DMS 273 treated with DMSO at 0.1 percent for 48 hours (cell line): ENCODE measurements at regions not wholly inside any gene's neighbourhood (a gene's known extent, or its start where the extent isn't known, plus 50 kb on each side); places are given as distances from the start of the nearest gene placed in this dataset.

Experiments used
- DNase-seq: peaks from one replicate; lab custom pipeline; 2025; lab: John Stamatoyannopoulos, UW

DNA sequence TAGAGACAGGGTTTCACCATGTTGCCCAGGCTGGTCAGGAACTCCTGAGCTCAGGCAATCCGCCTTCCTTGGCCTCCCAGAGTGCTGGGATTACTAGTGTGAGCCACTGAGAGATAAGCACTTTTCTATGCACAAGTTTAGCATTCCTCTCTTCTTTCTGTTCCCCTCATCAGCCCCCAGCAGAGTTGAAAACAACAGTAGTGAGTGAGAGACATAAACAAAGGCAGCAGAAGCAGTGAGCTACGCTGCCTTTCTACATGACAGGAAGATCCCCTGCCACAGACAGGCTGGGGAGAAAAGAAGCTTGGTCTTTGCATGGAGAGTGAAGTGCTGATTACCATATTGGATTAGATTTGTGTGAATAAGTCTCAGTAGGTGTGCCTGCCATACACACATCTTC is 392.0 kb upstream of the KIRREL3 start:
- DNase-seq: no peak

DNA sequence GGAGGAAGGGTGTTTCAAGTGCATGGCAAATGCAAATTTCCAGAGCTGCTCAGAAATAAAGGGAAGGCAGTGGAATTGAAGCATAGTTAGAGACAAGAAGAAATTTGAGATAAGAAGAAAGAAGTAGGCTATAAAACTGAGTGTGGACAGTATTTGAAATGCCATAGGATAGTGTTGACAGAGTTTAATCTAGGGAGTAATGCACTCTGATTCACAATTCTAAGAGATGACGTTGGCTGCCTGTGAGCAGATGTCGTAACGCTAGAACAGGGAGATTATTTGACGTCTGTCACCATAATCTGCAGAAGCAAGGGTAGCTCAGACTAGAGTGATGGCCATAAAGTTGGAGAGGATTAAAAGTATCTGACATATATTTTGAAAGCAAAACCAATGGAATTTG is 389.9 kb upstream of the KIRREL3 start:
- DNase-seq: no peak

DNA sequence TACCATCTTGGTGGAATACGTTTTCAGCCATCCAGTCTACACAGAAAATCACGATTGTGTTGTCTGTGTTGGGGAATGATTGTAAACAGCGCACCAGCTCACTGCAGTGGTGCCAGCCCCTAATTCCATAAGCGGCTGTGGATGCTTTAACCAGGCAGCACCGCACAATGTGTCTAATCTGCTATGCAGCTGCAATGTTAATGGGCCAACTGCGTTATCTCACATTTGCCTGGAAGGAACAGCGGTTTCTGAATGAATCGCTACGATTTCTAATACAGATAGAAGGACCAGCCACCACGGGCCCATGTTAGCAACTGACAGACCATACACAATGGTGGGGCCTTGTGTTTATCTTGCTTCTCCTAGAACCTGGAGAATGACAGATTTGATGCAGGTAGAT is 384.5 kb upstream of the KIRREL3 start:
- DNase-seq: no peak

DNA sequence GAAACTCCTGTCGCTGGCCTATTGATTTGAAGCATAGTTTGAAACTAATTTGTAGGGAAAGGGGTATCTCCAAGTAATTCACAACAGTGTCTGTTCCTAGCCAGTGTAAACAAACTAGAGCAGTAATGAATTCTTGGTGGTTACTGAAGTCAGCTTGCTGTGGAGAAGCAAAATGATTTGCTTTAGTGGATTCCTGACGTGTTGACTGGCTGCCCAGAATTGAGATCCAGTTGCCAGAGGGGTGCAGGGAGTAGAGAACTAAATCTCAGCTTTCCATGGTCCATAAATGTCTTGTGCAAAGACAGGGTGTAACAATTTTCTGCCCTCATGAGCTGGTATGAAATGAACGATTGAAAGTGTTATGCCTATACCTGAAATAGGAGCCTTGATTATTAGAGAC is 382.5 kb upstream of the KIRREL3 start:
- no peak for DNase-seq

DNA sequence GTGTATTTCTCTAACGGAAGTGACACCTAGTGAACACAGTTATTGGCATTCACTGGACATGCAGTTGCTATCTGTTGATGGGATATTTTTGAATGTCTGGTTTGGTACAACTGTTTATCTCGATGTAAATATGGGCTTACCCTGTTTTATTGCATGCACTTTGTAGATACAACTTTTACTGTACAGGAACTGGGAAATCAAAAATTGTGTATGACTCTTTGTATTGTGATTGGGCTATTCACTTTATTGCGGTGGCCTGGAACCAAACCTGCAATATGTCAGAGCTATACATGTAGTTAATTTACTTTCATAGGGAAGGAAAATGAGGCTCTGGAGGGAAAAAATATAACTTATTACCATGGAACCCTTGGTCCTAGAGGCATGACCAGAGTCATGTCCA is 380.7 kb upstream of the KIRREL3 start:
- no peak for DNase-seq

GRCh38 chr11:127379686-127380085 is 379.1 kb upstream of the KIRREL3 start:
- no peak for DNase-seq

GRCh38 chr11:127376301-127376700 is 375.7 kb upstream of the KIRREL3 start:
- no peak for DNase-seq

DNA sequence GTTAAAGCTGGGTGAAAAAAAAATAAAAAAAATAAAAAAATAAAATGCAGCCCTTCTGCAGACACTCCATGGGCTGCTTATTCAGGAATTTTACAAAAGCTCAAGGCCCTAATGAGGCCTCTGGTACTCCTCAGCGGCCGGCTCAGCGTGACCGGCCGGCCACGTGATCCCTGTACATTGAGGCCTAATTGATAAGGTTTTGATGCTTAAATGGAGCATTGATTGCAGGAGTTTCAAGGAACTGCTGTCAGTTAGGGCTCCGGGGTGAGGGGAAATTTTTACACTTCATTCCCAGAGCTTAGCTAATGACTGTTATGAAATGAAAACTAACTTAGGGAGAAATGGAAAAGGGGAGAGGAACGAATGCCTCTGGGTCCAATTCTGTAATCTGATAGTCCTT is 368.8 kb upstream of the KIRREL3 start:
- DNase-seq: no peak

DNA sequence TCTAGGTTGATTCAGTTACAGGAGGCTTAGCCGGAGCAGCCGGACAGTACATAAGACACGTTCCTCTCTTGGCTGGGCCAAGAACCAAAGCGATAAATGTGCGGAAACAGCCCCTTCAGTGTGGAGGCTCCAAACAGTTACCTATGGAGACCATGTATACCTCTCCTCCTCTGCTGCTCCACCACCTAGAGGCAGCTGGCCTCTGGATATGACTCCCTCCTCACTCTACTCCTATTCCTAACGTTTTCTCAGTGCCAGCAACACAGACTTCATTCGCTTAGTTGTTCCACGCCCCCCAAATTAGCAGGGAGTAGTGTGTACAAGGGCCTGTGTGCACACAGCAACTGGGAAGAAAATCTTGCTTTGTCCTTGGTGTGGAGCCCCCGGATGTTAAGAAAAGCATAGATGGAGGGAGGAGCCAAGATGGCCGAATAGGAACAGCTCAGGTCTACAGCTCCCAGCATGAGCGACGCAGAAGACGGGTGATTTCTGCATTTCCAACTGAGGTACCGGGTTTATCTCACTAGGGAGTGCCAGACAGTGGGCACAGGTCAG is 362.3 kb upstream of the KIRREL3 start:
- no peak for DNase-seq

GRCh38 chr11:127358160-127358559 is 357.6 kb upstream of the KIRREL3 start:
- DNase-seq: no peak

DNA sequence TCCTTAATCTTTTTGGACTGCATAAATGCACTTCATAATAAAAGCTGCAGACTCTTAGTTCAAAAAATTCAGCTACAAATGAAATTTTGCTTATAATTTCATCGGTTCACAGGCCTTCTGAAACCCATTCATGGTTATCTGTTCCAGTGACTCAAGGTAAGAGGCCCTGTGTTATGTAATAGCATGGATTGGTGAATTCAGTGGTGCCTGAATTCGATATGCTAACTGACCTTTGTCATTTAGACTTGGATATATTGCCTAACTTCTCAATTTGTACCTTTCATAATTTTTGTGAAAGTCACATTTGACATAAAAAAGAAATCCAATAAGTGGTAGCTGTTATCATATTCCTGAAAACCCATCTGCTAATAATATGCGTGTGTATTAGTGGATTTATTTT is 349.9 kb upstream of the KIRREL3 start:
- no peak for DNase-seq

GRCh38 chr11:127345819-127346459 is 345.4 kb upstream of the KIRREL3 start:
- no peak for DNase-seq

DNA sequence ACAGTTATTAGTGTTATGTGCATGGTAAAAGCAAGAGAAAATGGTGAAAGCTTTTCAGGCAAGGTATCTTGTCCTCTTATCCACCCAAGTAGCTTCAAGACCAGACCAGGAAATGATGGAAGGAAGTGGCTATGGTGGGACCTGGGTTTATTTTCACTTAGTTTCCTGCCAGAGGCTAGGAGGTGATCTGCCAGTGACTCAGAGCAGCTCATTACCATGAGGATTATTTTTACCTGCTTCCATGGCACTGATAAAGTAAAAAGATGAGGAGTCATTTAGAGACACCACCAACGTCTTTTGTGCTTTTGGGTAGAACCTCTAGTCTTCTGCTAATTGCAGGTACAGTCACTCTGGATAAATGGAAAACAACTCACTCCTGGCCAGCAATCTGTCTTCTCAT is 339.9 kb upstream of the KIRREL3 start:
- DNase-seq: no peak

DNA sequence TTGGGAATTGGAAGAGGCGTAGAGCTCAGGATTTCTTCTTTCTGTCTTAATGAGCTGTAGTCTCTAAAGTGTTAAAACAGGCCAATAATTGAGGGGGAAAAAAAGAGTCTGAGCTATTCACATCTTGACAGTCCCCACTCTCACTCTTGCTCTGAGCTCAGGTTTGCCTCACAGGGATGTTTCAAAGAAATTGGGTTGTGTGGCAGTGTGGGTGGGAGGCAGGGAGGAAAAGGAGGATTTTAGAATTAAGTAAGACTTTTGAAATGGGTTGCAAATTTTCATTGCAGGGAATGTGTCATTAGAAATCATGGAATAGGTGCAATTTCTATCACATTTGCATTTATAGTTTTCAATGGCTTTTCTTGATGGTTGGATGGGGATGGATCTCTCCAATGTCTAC is 338.8 kb upstream of the KIRREL3 start:
- DNase-seq: no peak

- DNase-seq: no peak
Observed at GRCh38 chr11:127338380-127339259, 338.1 kb upstream of the KIRREL3 start.

- no peak for DNase-seq
Observed at GRCh38 chr11:127334466-127334865, 333.9 kb upstream of the KIRREL3 start.

DNA sequence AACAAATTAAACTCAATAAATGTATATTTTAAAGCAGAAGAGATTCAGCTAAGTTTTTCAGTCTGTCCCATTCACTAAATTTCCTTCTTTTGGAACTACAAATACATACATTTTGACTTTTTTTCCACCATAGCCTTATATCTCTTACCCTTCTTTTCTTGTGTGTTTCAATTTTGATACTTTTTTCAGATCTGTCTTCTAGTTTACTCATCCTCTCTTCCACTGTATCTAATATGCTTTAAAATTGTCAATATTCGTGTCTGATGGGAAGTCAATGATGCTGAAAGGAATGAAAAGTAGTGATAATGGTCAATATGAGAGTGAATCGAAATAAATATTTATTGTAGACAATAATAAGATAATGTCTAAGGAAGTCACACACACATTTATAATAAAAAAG is 332.3 kb upstream of the KIRREL3 start:
- no peak for DNase-seq

DNA sequence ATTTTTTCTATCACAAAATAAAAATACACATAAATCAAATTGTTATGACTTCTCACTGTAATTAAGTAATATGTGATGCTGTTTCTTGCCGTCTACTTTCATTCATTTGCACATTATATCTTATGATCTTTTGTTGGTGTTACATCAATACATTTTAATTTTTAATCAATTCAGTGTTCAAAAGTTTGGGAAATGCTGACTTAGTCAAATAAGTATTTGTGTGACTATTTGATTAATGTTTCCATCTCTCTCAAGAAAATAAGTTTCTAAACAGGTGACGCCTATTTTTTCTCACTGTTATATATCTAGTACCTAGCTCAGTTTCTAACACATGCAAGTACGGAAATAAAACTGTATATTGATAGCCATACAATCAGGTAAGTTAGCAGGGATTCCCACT is 329.5 kb upstream of the KIRREL3 start:
- DNase-seq: no peak

- no peak for DNase-seq
Observed at GRCh38 chr11:127308291-127308690, 307.7 kb upstream of the KIRREL3 start.

DNA sequence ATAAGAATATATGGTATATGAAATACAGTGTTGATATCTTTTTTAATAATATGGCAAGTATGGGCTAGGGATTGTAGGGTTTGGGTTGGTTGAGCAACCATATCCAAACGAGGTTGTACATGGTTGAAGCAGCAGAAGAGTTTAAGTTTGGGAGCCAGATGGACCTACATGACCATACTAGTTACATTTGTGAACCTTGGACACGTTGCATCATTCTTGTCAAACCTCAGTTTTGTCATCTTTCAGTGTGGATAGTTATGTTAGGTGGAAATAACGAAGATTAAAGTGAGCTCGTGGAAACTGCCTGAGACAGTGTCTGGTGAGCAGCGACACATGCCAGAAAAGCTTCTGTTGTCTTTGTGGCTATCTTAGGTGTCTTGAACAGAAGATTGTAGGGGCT is 307.1 kb upstream of the KIRREL3 start:
- no peak for DNase-seq

DNA sequence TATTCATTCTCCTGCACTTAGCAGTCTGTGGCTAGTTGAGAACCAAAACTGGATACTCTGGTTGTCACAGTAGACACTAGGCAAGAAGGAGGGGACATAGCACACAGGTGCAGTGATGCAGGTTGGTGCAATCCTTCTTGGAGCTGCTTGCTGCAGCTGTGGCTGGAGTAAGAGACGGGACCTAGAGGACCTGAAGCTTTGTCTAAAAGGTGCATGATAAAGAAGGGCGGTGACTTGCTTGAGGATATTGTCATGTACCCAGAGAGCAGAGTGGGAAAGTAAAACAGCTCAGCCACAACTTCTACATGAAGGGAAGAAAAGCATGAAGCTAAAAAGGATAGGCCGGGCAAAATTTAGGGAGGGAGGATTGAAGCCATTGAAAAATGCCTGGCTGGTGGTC is 304.1 kb upstream of the KIRREL3 start:
- DNase-seq: no peak

- no peak for DNase-seq
Observed at GRCh38 chr11:127288926-127289325, 288.4 kb upstream of the KIRREL3 start.

DNA sequence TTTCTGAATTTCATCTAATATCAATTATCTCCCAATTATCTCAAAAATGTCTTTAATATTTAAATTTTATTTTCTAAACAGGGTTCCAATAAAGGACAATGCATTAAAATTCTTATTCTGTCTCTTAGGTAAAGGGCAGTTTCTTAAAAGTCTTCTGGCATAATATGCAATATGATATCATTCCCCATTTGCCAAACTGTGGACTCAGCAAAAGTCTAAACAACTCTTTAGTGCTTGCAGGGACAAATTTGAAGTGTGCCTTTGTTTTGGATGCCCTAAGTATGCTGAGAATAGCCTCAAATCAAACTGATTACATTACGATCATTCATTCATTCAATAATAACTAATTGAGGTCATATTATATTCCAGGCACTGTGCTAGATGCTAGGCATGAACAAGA is 281.0 kb upstream of the KIRREL3 start:
- DNase-seq: no peak
